ENCODE measurements at regions not wholly inside any gene's neighbourhood (a gene's known extent, or its start where the extent isn't known, plus 50 kb on each side); places are given as distances from the start of the nearest gene placed in this dataset.

- no peak for DNase-seq
- H3K36me3 Mint-ChIP-seq, result no peaks in the 10 kb centered on the region
- WGBS (ENCODE audit: insufficient coverage), result 77% methylated on average over 2 of the region's 3 CpGs
Observed at GRCh38 chr2:49830846-49831245, 676.5 kb upstream of the FSHR start.

GRCh38 chr2:49827366-49827765, 673.1 kb upstream of the FSHR start:
- Histone ChIP-seq H3K9me3 (ENCODE audit: control insufficient read depth, insufficient read depth, low read length) (peaks cover 4% of the 10 kb centered on the region), H3K4me3 (ENCODE audit: low read length) (no peak overlapping the region), H3K27ac (ENCODE audit: low read length) (no peak overlapping the region), H3K27me3 (ENCODE audit: control insufficient read depth, insufficient read depth, low read length) (no peaks in the 10 kb centered on the region), H3K4me1 (ENCODE audit: control insufficient read depth, insufficient read depth, low read length) (peaks cover 8% of the 10 kb centered on the region), H3K36me3 (ENCODE audit: control insufficient read depth, insufficient read depth, low read length) (no peaks in the 10 kb centered on the region)
- H3K9me3 Mint-ChIP-seq, result peaks cover 12 to 18% of the 10 kb centered on the region in 2 donors
- H3K4me1 Mint-ChIP-seq, result no peaks in the 10 kb centered on the region
- 97% methylated on average over 5 of the region's 5 CpGs for WGBS (ENCODE audit: insufficient coverage)
- H3K4me3 Mint-ChIP-seq, result no peak overlapping the region
- H3K27ac Mint-ChIP-seq, result no peak overlapping the region
- intact Hi-C loops (cut with micrococcal nuclease), result no loop called here
- ATAC-seq (no peak), DNase-seq (no peak)
- H3K27me3 Mint-ChIP-seq (ENCODE audit: low read depth in 2 of 2), result no peaks in the 10 kb centered on the region
- peaks cover 9% of the 10 kb centered on the region for H3K36me3 Mint-ChIP-seq
- TF ChIP-seq, protein P1, sequence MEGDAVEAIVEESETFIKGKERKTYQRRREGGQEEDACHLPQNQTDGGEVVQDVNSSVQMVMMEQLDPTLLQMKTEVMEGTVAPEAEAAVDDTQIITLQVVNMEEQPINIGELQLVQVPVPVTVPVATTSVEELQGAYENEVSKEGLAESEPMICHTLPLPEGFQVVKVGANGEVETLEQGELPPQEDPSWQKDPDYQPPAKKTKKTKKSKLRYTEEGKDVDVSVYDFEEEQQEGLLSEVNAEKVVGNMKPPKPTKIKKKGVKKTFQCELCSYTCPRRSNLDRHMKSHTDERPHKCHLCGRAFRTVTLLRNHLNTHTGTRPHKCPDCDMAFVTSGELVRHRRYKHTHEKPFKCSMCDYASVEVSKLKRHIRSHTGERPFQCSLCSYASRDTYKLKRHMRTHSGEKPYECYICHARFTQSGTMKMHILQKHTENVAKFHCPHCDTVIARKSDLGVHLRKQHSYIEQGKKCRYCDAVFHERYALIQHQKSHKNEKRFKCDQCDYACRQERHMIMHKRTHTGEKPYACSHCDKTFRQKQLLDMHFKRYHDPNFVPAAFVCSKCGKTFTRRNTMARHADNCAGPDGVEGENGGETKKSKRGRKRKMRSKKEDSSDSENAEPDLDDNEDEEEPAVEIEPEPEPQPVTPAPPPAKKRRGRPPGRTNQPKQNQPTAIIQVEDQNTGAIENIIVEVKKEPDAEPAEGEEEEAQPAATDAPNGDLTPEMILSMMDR (IDR thresholded peaks at IDR 0.05), result no peak

More at GRCh38 chr2:49830846-49831245, 676.5 kb upstream of the FSHR start:
- H3K9me3 ChIP-seq (ENCODE audit: control insufficient read depth, insufficient read depth, low read length), result peaks cover 4% of the 10 kb centered on the region
- no peaks in the 10 kb centered on the region for H3K27me3 ChIP-seq (ENCODE audit: control insufficient read depth, insufficient read depth, low read length)
- no peaks in the 10 kb centered on the region for H3K36me3 ChIP-seq (ENCODE audit: control insufficient read depth, insufficient read depth, low read length)
- TF ChIP-seq, protein P1 (IDR thresholded peaks at IDR 0.05), result no peak
- no peak overlapping the region for H3K27ac ChIP-seq (ENCODE audit: low read length)
- Mint-ChIP-seq H3K4me1 (no peaks in the 10 kb centered on the region), H3K27me3 (ENCODE audit: low read depth in 2 of 2) (no peaks in the 10 kb centered on the region), H3K9me3 (peaks cover 6 to 8% of the 10 kb centered on the region in 2 donors), H3K27ac (no peak overlapping the region), H3K4me3 (no peak overlapping the region)
- intact Hi-C loops (cut with micrococcal nuclease), result no loop called here
- H3K4me1 ChIP-seq (ENCODE audit: control insufficient read depth, insufficient read depth, low read length), result peaks cover 8% of the 10 kb centered on the region
- no peak overlapping the region for H3K4me3 ChIP-seq (ENCODE audit: low read length)
- no peak for ATAC-seq

- H3K27me3 ChIP-seq (ENCODE audit: control insufficient read depth, insufficient read depth, low read length), result no peaks in the 10 kb centered on the region
- Mint-ChIP-seq H3K27ac (no peak overlapping the region), H3K9me3 (no peaks in the 10 kb centered on the region), H3K27me3 (ENCODE audit: low read depth in 2 of 2) (no peaks in the 10 kb centered on the region), H3K4me3 (no peak overlapping the region), H3K36me3 (no peaks in the 10 kb centered on the region), H3K4me1 (no peaks in the 10 kb centered on the region)
- ATAC-seq (no peak), DNase-seq (no peak)
- H3K4me3 ChIP-seq (ENCODE audit: low read length), result no peak overlapping the region
- no peak overlapping the region for H3K27ac ChIP-seq (ENCODE audit: low read length)
- intact Hi-C loops (cut with micrococcal nuclease), result no loop called here
- H3K9me3 ChIP-seq (ENCODE audit: control insufficient read depth, insufficient read depth, low read length), result no peaks in the 10 kb centered on the region
- no peaks in the 10 kb centered on the region for H3K4me1 ChIP-seq (ENCODE audit: control insufficient read depth, insufficient read depth, low read length)
- TF ChIP-seq, protein P1 (IDR thresholded peaks at IDR 0.05), result no peak
- H3K36me3 ChIP-seq (ENCODE audit: control insufficient read depth, insufficient read depth, low read length), result no peaks in the 10 kb centered on the region
- 88% methylated on average over 1 of the region's 1 CpG for WGBS (ENCODE audit: insufficient coverage)
Observed at GRCh38 chr2:49813208-49813607, 658.9 kb upstream of the FSHR start.

- Mint-ChIP-seq H3K27ac (no peak overlapping the region), H3K4me3 (no peak overlapping the region), H3K27me3 (ENCODE audit: low read depth in 2 of 2) (no peaks in the 10 kb centered on the region), H3K36me3 (no peaks in the 10 kb centered on the region), H3K9me3 (no peaks in the 10 kb centered on the region), H3K4me1 (no peaks in the 10 kb centered on the region)
- no peaks in the 10 kb centered on the region for H3K27me3 ChIP-seq (ENCODE audit: control insufficient read depth, insufficient read depth, low read length)
- H3K36me3 ChIP-seq (ENCODE audit: control insufficient read depth, insufficient read depth, low read length), result no peaks in the 10 kb centered on the region
- TF ChIP-seq, protein P1 (IDR thresholded peaks at IDR 0.05), result no peak
- H3K27ac ChIP-seq (ENCODE audit: low read length), result no peak overlapping the region
- no peaks in the 10 kb centered on the region for H3K4me1 ChIP-seq (ENCODE audit: control insufficient read depth, insufficient read depth, low read length)
- ATAC-seq (no peak), DNase-seq (no peak)
- intact Hi-C loops (cut with micrococcal nuclease), result no loop called here
- H3K4me3 ChIP-seq (ENCODE audit: low read length), result no peak overlapping the region
- no peaks in the 10 kb centered on the region for H3K9me3 ChIP-seq (ENCODE audit: control insufficient read depth, insufficient read depth, low read length)
Observed at GRCh38 chr2:49812730-49813129, 658.4 kb upstream of the FSHR start.

Measured in natural killer cell (primary cell).